ENCODE measurements at regions not wholly inside any gene's neighbourhood (a gene's known extent, or its start where the extent isn't known, plus 50 kb on each side); places are given as distances from the start of the nearest gene placed in this dataset.

GRCh38 chr6:92124200-92124651 is 1295.1 kb downstream of the EPHA7 start:
- Histone ChIP-seq H3K27me3 (ENCODE audit: control insufficient read depth in 3 of 3, insufficient read depth in 3 of 3, low read length in 3 of 3) (no peaks in the 10 kb centered on the region), H3K36me3 (ENCODE audit: control insufficient read depth in 3 of 3, insufficient read depth in 3 of 3, low read length in 3 of 3) (no peaks in the 10 kb centered on the region), H3K4me3 (ENCODE audit: low read length in 3 of 3) (no peak overlapping the region), H3K9me3 (ENCODE audit: control insufficient read depth in 3 of 3, low read length in 3 of 3) (no peaks in the 10 kb centered on the region), H3K27ac (ENCODE audit: low read depth, low read length) (no peak overlapping the region), H3K9ac (ENCODE audit: low read depth in 1 of 3, low read length in 3 of 3) (no peak overlapping the region), H3K4me1 (ENCODE audit: control insufficient read depth in 3 of 3, insufficient read depth in 3 of 3, low read length in 3 of 3) (no peaks in the 10 kb centered on the region)

GRCh38 chr6:92122746-92123145 is 1296.6 kb downstream of the EPHA7 start:
- H3K4me1 ChIP-seq (ENCODE audit: control insufficient read depth in 3 of 3, insufficient read depth in 3 of 3, low read length in 3 of 3) = no peaks in the 10 kb centered on the region
- H3K9me3 ChIP-seq (ENCODE audit: control insufficient read depth in 3 of 3, low read length in 3 of 3) = no peaks in the 10 kb centered on the region
- H3K4me3 ChIP-seq (ENCODE audit: low read length in 3 of 3) = no peak overlapping the region
- H3K36me3 ChIP-seq (ENCODE audit: control insufficient read depth in 3 of 3, insufficient read depth in 3 of 3, low read length in 3 of 3) = no peaks in the 10 kb centered on the region
- no peak overlapping the region for H3K9ac ChIP-seq (ENCODE audit: low read depth in 1 of 3, low read length in 3 of 3)
- H3K27me3 ChIP-seq (ENCODE audit: control insufficient read depth in 3 of 3, insufficient read depth in 3 of 3, low read length in 3 of 3) = no peaks in the 10 kb centered on the region
- no peak overlapping the region for H3K27ac ChIP-seq (ENCODE audit: low read depth, low read length)

GRCh38 chr6:92121228-92121627 is 1298.1 kb downstream of the EPHA7 start:
- Histone ChIP-seq H3K9me3 (ENCODE audit: control insufficient read depth in 3 of 3, low read length in 3 of 3) (no peaks in the 10 kb centered on the region), H3K4me3 (ENCODE audit: low read length in 3 of 3) (no peak overlapping the region), H3K9ac (ENCODE audit: low read depth in 1 of 3, low read length in 3 of 3) (no peak overlapping the region), H3K4me1 (ENCODE audit: control insufficient read depth in 3 of 3, insufficient read depth in 3 of 3, low read length in 3 of 3) (no peaks in the 10 kb centered on the region), H3K27me3 (ENCODE audit: control insufficient read depth in 3 of 3, insufficient read depth in 3 of 3, low read length in 3 of 3) (no peaks in the 10 kb centered on the region), H3K36me3 (ENCODE audit: control insufficient read depth in 3 of 3, insufficient read depth in 3 of 3, low read length in 3 of 3) (no peaks in the 10 kb centered on the region), H3K27ac (ENCODE audit: low read depth, low read length) (no peak overlapping the region)

GRCh38 chr6:92117800-92118199 is 1301.6 kb downstream of the EPHA7 start:
- Histone ChIP-seq H3K9ac (ENCODE audit: low read depth in 1 of 3, low read length in 3 of 3) (no peak overlapping the region), H3K27ac (ENCODE audit: low read depth, low read length) (no peak overlapping the region), H3K27me3 (ENCODE audit: control insufficient read depth in 3 of 3, insufficient read depth in 3 of 3, low read length in 3 of 3) (no peaks in the 10 kb centered on the region), H3K4me1 (ENCODE audit: control insufficient read depth in 3 of 3, insufficient read depth in 3 of 3, low read length in 3 of 3) (no peaks in the 10 kb centered on the region), H3K4me3 (ENCODE audit: low read length in 3 of 3) (no peak overlapping the region), H3K9me3 (ENCODE audit: control insufficient read depth in 3 of 3, low read length in 3 of 3) (no peaks in the 10 kb centered on the region), H3K36me3 (ENCODE audit: control insufficient read depth in 3 of 3, insufficient read depth in 3 of 3, low read length in 3 of 3) (no peaks in the 10 kb centered on the region)

- H3K4me3 ChIP-seq (ENCODE audit: low read length in 3 of 3) = no peak overlapping the region
- no peaks in the 10 kb centered on the region for H3K4me1 ChIP-seq (ENCODE audit: control insufficient read depth in 3 of 3, insufficient read depth in 3 of 3, low read length in 3 of 3)
- H3K27me3 ChIP-seq (ENCODE audit: control insufficient read depth in 3 of 3, insufficient read depth in 3 of 3, low read length in 3 of 3) = no peaks in the 10 kb centered on the region
- no peak overlapping the region for H3K27ac ChIP-seq (ENCODE audit: low read depth, low read length)
- no peak overlapping the region for H3K9ac ChIP-seq (ENCODE audit: low read depth in 1 of 3, low read length in 3 of 3)
- H3K9me3 ChIP-seq (ENCODE audit: control insufficient read depth in 3 of 3, low read length in 3 of 3) = no peaks in the 10 kb centered on the region
- H3K36me3 ChIP-seq (ENCODE audit: control insufficient read depth in 3 of 3, insufficient read depth in 3 of 3, low read length in 3 of 3) = no peaks in the 10 kb centered on the region
These were observed 1304.6 kb downstream of the EPHA7 start for GRCh38 chr6:92114797-92115196.

- Histone ChIP-seq H3K9ac (ENCODE audit: low read depth in 1 of 3, low read length in 3 of 3) (no peak overlapping the region), H3K36me3 (ENCODE audit: control insufficient read depth in 3 of 3, insufficient read depth in 3 of 3, low read length in 3 of 3) (no peaks in the 10 kb centered on the region), H3K4me1 (ENCODE audit: control insufficient read depth in 3 of 3, insufficient read depth in 3 of 3, low read length in 3 of 3) (no peaks in the 10 kb centered on the region), H3K9me3 (ENCODE audit: control insufficient read depth in 3 of 3, low read length in 3 of 3) (no peaks in the 10 kb centered on the region), H3K27ac (ENCODE audit: low read depth, low read length) (no peak overlapping the region), H3K27me3 (ENCODE audit: control insufficient read depth in 3 of 3, insufficient read depth in 3 of 3, low read length in 3 of 3) (no peaks in the 10 kb centered on the region), H3K4me3 (ENCODE audit: low read length in 3 of 3) (no peak overlapping the region)
These were observed 1305.2 kb downstream of the EPHA7 start for GRCh38 chr6:92114091-92114675.

GRCh38 chr6:92111386-92111785 is 1308.0 kb downstream of the EPHA7 start:
- Histone ChIP-seq H3K9me3 (ENCODE audit: control insufficient read depth in 3 of 3, low read length in 3 of 3) (no peaks in the 10 kb centered on the region), H3K4me3 (ENCODE audit: low read length in 3 of 3) (no peak overlapping the region), H3K9ac (ENCODE audit: low read depth in 1 of 3, low read length in 3 of 3) (no peak overlapping the region), H3K36me3 (ENCODE audit: control insufficient read depth in 3 of 3, insufficient read depth in 3 of 3, low read length in 3 of 3) (no peaks in the 10 kb centered on the region), H3K27me3 (ENCODE audit: control insufficient read depth in 3 of 3, insufficient read depth in 3 of 3, low read length in 3 of 3) (no peaks in the 10 kb centered on the region), H3K27ac (ENCODE audit: low read depth, low read length) (no peak overlapping the region), H3K4me1 (ENCODE audit: control insufficient read depth in 3 of 3, insufficient read depth in 3 of 3, low read length in 3 of 3) (no peaks in the 10 kb centered on the region)

GRCh38 chr6:92110403-92110802 is 1309.0 kb downstream of the EPHA7 start:
- Histone ChIP-seq H3K27ac (ENCODE audit: low read depth, low read length) (no peak overlapping the region), H3K9ac (ENCODE audit: low read depth in 1 of 3, low read length in 3 of 3) (no peak overlapping the region), H3K9me3 (ENCODE audit: control insufficient read depth in 3 of 3, low read length in 3 of 3) (no peaks in the 10 kb centered on the region), H3K4me1 (ENCODE audit: control insufficient read depth in 3 of 3, insufficient read depth in 3 of 3, low read length in 3 of 3) (no peaks in the 10 kb centered on the region), H3K4me3 (ENCODE audit: low read length in 3 of 3) (no peak overlapping the region), H3K36me3 (ENCODE audit: control insufficient read depth in 3 of 3, insufficient read depth in 3 of 3, low read length in 3 of 3) (no peaks in the 10 kb centered on the region), H3K27me3 (ENCODE audit: control insufficient read depth in 3 of 3, insufficient read depth in 3 of 3, low read length in 3 of 3) (no peaks in the 10 kb centered on the region)

GRCh38 chr6:92109956-92110355 is 1309.4 kb downstream of the EPHA7 start:
- Histone ChIP-seq H3K4me3 (ENCODE audit: low read length in 3 of 3) (no peak overlapping the region), H3K9ac (ENCODE audit: low read depth in 1 of 3, low read length in 3 of 3) (no peak overlapping the region), H3K27me3 (ENCODE audit: control insufficient read depth in 3 of 3, insufficient read depth in 3 of 3, low read length in 3 of 3) (no peaks in the 10 kb centered on the region), H3K4me1 (ENCODE audit: control insufficient read depth in 3 of 3, insufficient read depth in 3 of 3, low read length in 3 of 3) (no peaks in the 10 kb centered on the region), H3K9me3 (ENCODE audit: control insufficient read depth in 3 of 3, low read length in 3 of 3) (no peaks in the 10 kb centered on the region), H3K27ac (ENCODE audit: low read depth, low read length) (no peak overlapping the region), H3K36me3 (ENCODE audit: control insufficient read depth in 3 of 3, insufficient read depth in 3 of 3, low read length in 3 of 3) (no peaks in the 10 kb centered on the region)

GRCh38 chr6:92109256-92109655 is 1310.1 kb downstream of the EPHA7 start:
- Histone ChIP-seq H3K4me3 (ENCODE audit: low read length in 3 of 3) (no peak overlapping the region), H3K27me3 (ENCODE audit: control insufficient read depth in 3 of 3, insufficient read depth in 3 of 3, low read length in 3 of 3) (no peaks in the 10 kb centered on the region), H3K9ac (ENCODE audit: low read depth in 1 of 3, low read length in 3 of 3) (no peak overlapping the region), H3K36me3 (ENCODE audit: control insufficient read depth in 3 of 3, insufficient read depth in 3 of 3, low read length in 3 of 3) (no peaks in the 10 kb centered on the region), H3K9me3 (ENCODE audit: control insufficient read depth in 3 of 3, low read length in 3 of 3) (no peaks in the 10 kb centered on the region), H3K4me1 (ENCODE audit: control insufficient read depth in 3 of 3, insufficient read depth in 3 of 3, low read length in 3 of 3) (no peaks in the 10 kb centered on the region), H3K27ac (ENCODE audit: low read depth, low read length) (no peak overlapping the region)

Measured in skeletal muscle tissue (tissue), 3 donors.